ENCODE measurements at regions not wholly inside any gene's neighbourhood (a gene's known extent, or its start where the extent isn't known, plus 50 kb on each side); places are given as distances from the start of the nearest gene placed in this dataset.

DNA sequence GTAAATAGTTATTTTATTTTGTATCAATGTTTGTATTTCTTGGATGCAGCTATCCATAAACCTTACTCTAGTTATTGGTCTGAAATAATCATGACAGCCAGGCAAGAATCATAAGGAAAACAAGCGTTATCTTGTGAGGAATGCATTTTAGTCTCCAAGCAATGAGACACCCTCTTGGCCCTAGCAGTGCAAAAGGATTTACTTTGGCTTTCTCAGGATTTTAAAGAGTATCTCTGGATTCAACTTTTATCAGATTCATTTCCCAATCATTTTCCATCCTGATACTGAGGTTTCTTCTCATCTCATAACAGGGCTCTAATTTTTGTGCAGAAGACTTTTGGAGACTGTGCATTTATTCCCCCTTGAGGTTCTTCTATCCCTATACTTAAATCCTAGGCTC is 480.8 kb downstream of the TMX3 start:
- no peak overlapping the region for H3K4me2 ChIP-seq (ENCODE audit: low read length)

DNA sequence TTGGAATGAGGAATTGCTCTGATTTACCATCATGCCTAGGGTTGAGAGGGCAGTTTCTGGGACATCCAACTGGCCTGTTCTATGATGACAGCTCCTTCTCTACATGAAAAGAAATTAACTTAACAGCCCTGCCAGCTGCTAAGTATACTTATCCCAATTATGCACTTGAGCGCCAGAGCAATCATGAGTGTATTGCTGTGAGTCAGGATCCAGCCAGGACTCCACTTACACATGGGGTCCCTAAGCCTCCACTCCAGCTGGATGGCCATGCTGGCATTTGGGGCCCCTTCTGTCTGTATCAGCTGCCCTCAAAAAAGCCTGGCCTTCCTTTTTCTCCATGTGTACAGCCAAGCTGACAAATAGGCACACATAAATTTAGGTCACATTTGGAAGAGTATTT is 481.9 kb downstream of the TMX3 start:
- TF ChIP-seq, protein P1, sequence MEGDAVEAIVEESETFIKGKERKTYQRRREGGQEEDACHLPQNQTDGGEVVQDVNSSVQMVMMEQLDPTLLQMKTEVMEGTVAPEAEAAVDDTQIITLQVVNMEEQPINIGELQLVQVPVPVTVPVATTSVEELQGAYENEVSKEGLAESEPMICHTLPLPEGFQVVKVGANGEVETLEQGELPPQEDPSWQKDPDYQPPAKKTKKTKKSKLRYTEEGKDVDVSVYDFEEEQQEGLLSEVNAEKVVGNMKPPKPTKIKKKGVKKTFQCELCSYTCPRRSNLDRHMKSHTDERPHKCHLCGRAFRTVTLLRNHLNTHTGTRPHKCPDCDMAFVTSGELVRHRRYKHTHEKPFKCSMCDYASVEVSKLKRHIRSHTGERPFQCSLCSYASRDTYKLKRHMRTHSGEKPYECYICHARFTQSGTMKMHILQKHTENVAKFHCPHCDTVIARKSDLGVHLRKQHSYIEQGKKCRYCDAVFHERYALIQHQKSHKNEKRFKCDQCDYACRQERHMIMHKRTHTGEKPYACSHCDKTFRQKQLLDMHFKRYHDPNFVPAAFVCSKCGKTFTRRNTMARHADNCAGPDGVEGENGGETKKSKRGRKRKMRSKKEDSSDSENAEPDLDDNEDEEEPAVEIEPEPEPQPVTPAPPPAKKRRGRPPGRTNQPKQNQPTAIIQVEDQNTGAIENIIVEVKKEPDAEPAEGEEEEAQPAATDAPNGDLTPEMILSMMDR (IDR thresholded peaks at IDR 0.05; ENCODE audit: low read length) = no peak
- TF ChIP-seq EZH2 (IDR thresholded peaks at IDR 0.05; ENCODE audit: borderline replicate concordance, low read length) = no peak
- H3K9me3 ChIP-seq (ENCODE audit: low read length) = no peaks in the 10 kb centered on the region
- H3K9me2 ChIP-seq (ENCODE audit: low read depth, low read length) = no peaks in the 10 kb centered on the region
- H2AFZ ChIP-seq (ENCODE audit: low read length) = no peak overlapping the region
- no peak overlapping the region for H3K4me3 ChIP-seq (ENCODE audit: low read depth, low read length, poor library complexity, severe bottlenecking)
- H3K79me2 ChIP-seq (ENCODE audit: insufficient read depth, low read length) = no peaks in the 10 kb centered on the region
- H3K36me3 ChIP-seq (ENCODE audit: insufficient read depth, low read length) = no peaks in the 10 kb centered on the region
- H4K20me1 ChIP-seq (ENCODE audit: insufficient read depth, low read length) = no peaks in the 10 kb centered on the region
- no peak overlapping the region for H3K4me2 ChIP-seq (ENCODE audit: low read length)
- H3K27ac ChIP-seq (ENCODE audit: low read depth, low read length, poor library complexity, severe bottlenecking) = no peak overlapping the region
- H3K27me3 ChIP-seq (ENCODE audit: insufficient read depth, low read length) = no peaks in the 10 kb centered on the region
- H3K4me1 ChIP-seq (ENCODE audit: insufficient read depth, low read length, severe bottlenecking) = no peaks in the 10 kb centered on the region
- no peaks in the 10 kb centered on the region for H3F3A ChIP-seq (ENCODE audit: insufficient read depth, low read length)
- H3K9ac ChIP-seq (ENCODE audit: low read length) = no peak overlapping the region

More for the DNA sequence above, 480.8 kb downstream of the TMX3 start:
- H3K4me3 ChIP-seq (ENCODE audit: low read depth, low read length, poor library complexity, severe bottlenecking) = no peak overlapping the region
- H3K9me3 ChIP-seq (ENCODE audit: low read length) = no peaks in the 10 kb centered on the region
- H2AFZ ChIP-seq (ENCODE audit: low read length) = no peak overlapping the region
- no peaks in the 10 kb centered on the region for H3K4me1 ChIP-seq (ENCODE audit: insufficient read depth, low read length, severe bottlenecking)
- TF ChIP-seq, protein P1 (IDR thresholded peaks at IDR 0.05; ENCODE audit: low read length) = no peak
- no peak for TF ChIP-seq EZH2 (IDR thresholded peaks at IDR 0.05; ENCODE audit: borderline replicate concordance, low read length)
- no peaks in the 10 kb centered on the region for H4K20me1 ChIP-seq (ENCODE audit: insufficient read depth, low read length)
- H3K27me3 ChIP-seq (ENCODE audit: insufficient read depth, low read length) = no peaks in the 10 kb centered on the region
- no peak overlapping the region for H3K9ac ChIP-seq (ENCODE audit: low read length)
- no peak overlapping the region for H3K27ac ChIP-seq (ENCODE audit: low read depth, low read length, poor library complexity, severe bottlenecking)
- no peaks in the 10 kb centered on the region for H3K9me2 ChIP-seq (ENCODE audit: low read depth, low read length)
- no peaks in the 10 kb centered on the region for H3K36me3 ChIP-seq (ENCODE audit: insufficient read depth, low read length)
- no peaks in the 10 kb centered on the region for H3F3A ChIP-seq (ENCODE audit: insufficient read depth, low read length)
- H3K79me2 ChIP-seq (ENCODE audit: insufficient read depth, low read length) = no peaks in the 10 kb centered on the region

DNA sequence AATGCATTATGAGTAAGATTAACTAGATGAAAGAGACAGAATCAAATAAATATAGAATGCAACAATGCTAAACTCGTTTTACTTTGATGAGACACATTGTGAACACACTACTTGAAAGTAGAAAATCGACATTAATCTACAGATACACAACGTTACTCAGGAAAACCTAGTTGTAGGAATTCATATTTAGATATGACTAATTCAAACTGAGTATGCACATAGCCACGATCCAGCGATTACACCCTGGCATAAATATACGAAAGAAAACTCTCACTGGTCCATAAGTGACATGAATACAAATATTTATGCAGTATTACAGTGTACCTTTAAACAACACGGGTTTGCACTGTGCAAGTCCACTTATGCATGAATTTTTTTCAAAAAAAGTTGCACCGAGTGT is 485.6 kb downstream of the TMX3 start:
- no peaks in the 10 kb centered on the region for H3K9me2 ChIP-seq (ENCODE audit: low read depth, low read length)
- H3K9me3 ChIP-seq (ENCODE audit: low read length) = no peaks in the 10 kb centered on the region
- H2AFZ ChIP-seq (ENCODE audit: low read length) = no peak overlapping the region
- H3K27me3 ChIP-seq (ENCODE audit: insufficient read depth, low read length) = no peaks in the 10 kb centered on the region
- H3K79me2 ChIP-seq (ENCODE audit: insufficient read depth, low read length) = no peaks in the 10 kb centered on the region
- H3K27ac ChIP-seq (ENCODE audit: low read depth, low read length, poor library complexity, severe bottlenecking) = no peak overlapping the region
- no peaks in the 10 kb centered on the region for H3K4me1 ChIP-seq (ENCODE audit: insufficient read depth, low read length, severe bottlenecking)
- no peaks in the 10 kb centered on the region for H3K36me3 ChIP-seq (ENCODE audit: insufficient read depth, low read length)
- TF ChIP-seq, protein P1 (IDR thresholded peaks at IDR 0.05; ENCODE audit: low read length) = no peak
- no peak for TF ChIP-seq EZH2 (IDR thresholded peaks at IDR 0.05; ENCODE audit: borderline replicate concordance, low read length)
- no peak overlapping the region for H3K4me3 ChIP-seq (ENCODE audit: low read depth, low read length, poor library complexity, severe bottlenecking)
- H3K9ac ChIP-seq (ENCODE audit: low read length) = no peak overlapping the region
- H3F3A ChIP-seq (ENCODE audit: insufficient read depth, low read length) = no peaks in the 10 kb centered on the region
- no peaks in the 10 kb centered on the region for H4K20me1 ChIP-seq (ENCODE audit: insufficient read depth, low read length)
- no peak overlapping the region for H3K4me2 ChIP-seq (ENCODE audit: low read length)

All from OCI-LY1 (cell line).